ENCODE measurements at regions not wholly inside any gene's neighbourhood (a gene's known extent, or its start where the extent isn't known, plus 50 kb on each side); places are given as distances from the start of the nearest gene placed in this dataset.

DNA sequence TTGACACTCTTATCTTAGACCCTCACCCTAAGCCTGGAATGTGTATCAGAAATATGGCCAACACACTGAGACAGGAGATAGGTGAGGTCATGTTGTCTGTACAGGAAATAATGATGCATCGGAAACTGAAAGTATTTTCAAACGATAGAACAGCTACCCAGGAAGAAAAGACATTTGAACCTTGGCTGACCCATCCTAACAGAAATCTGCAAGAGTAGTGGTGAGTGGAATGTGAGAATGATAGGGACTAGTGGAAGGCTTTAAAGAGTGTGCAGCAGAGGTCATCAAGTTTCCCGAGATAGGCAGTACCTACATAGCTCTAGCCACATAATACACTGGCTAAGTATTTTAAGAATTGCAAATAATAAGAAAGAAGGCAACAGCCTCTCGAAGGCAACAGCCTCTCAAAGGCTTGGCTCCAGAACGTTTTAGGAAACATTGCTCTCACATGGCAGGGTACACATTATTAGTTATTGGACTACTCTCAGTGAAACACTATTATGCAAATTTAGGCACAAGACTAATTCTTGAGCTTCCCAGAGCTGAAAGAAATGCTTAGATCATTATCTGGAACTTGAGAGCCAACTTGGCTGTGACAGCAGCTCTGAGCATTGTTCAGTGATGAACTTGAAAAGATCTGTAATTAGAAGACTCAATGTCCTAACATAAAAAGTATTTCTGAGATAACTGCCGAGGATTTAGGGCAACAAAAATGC is 133.1 kb upstream of the FBXL7 start:
- H3K27ac ChIP-seq = no peak overlapping the region
- TF ChIP-seq, protein P1, sequence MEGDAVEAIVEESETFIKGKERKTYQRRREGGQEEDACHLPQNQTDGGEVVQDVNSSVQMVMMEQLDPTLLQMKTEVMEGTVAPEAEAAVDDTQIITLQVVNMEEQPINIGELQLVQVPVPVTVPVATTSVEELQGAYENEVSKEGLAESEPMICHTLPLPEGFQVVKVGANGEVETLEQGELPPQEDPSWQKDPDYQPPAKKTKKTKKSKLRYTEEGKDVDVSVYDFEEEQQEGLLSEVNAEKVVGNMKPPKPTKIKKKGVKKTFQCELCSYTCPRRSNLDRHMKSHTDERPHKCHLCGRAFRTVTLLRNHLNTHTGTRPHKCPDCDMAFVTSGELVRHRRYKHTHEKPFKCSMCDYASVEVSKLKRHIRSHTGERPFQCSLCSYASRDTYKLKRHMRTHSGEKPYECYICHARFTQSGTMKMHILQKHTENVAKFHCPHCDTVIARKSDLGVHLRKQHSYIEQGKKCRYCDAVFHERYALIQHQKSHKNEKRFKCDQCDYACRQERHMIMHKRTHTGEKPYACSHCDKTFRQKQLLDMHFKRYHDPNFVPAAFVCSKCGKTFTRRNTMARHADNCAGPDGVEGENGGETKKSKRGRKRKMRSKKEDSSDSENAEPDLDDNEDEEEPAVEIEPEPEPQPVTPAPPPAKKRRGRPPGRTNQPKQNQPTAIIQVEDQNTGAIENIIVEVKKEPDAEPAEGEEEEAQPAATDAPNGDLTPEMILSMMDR (conservative IDR thresholded peaks at IDR 0.05) = no peak

DNA sequence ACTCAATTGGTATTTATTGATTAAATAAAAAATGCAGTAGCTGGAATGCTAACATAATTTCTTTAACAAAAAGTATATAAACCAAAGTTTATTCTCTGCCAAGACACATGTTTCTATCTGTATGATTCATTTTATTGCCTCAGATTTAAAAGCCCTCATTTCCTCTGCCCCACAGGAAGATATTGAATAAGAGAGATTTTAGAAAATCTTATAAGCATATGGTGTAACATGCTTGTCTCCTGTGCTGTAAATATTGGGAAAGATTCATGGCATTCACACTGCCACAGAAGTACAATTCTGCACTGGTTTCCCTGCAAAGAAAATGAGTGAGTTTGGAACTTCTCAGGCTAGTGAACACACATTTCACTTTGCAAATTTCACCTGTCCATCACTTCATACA is 134.9 kb upstream of the FBXL7 start:
- TF ChIP-seq, protein P1 (conservative IDR thresholded peaks at IDR 0.05) = no peak
- H3K27ac ChIP-seq = no peak overlapping the region

DNA sequence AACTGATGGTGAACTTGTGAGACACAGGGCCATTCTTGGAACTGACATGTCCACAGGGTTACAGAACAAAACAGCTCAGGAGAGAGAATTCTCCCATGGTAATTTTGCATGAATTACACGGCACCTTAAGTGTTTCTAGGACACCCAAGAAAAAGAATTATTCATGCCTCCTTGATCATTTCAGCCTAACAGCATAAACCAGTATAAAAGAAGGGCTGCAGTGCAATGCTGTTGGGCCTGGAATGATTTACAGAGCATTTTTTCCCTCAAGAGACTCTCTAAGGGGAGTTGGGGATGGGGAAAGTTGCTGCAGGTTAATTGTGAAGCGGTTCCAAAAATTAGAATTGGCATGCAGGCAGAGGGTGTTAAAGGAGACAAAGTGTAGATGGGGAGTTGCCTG is 136.4 kb upstream of the FBXL7 start:
- H3K27ac ChIP-seq = no peak overlapping the region
- TF ChIP-seq, protein P1 (conservative IDR thresholded peaks at IDR 0.05) = no peak

DNA sequence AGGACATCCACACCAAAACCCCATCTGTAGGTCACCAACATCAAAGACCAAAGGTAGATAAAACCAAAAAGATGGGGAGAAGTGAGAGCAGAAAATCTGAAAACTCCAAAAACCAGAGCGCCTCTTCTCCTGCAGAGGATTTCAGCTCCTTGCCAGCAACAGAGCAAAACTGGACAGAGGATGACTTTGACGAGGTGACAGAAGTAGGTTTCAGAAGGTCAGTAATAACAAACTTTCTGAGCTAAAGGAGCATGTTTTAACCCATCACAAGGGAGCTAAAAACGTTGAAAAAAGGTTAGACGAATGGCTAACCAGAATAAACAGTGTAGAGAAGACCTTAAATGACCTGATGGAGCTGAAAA is 142.9 kb upstream of the FBXL7 start:
- H3K27ac ChIP-seq = peak overlapping the region; percentile 89

DNA sequence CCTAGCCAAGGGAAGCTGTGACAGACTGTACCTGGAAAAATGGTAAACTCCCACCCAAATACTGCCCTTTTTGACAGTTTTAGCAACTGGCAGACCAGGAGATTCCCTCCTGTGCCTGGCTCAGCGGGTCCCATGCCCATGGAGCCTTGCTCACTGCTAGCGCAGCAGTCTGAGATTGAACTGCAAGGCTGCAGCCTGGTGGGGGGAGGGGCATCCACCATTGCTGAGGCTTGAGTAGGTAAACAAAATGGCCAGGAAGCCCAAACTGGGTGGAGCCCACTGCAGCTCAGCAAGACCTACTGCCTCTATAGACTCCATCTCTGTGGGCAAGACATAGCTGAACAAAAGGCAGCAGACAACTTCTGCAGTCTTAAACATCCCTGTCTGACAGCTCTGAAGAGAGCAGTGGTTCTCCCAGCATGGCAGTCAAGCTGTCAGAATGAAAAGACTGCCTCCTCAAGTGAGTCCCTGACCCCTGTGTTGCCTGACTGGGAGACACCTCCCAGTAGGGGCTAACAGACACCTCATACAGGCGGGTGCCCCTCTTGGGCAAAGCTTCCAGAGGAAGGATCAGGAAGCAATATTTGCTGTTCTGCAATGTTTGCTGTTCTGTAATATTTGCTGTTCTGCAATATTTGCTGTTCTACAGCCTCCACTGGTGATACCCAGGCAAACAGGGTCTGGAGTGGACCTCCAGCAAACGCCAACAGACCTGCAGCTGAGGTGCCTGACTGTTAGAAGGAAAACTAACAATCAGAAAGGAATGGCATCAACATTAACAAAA is 143.5 kb upstream of the FBXL7 start:
- H3K27ac ChIP-seq = peak overlapping the region; percentile 89

DNA sequence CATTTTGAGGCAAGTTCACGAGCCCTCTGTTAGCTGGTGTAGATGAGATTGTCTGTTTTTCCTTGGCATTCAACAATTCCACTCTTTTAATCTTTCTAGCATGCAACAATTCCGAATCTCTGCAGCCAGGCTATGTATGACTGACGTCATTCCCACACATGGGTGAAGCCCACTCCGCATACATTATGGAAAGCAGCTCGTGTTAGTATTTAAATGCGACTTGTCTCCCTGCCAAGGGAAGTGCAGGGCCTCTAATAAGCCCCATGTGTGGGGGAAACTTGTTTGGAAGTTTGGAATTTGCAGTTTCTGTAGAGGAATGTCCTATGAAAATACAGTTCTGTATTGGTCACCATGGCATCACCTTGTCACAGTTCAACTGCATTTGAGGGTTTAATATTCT is 146.0 kb upstream of the FBXL7 start:
- no peak overlapping the region for H3K27ac ChIP-seq
- TF ChIP-seq, protein P1 (conservative IDR thresholded peaks at IDR 0.05) = no peak

DNA sequence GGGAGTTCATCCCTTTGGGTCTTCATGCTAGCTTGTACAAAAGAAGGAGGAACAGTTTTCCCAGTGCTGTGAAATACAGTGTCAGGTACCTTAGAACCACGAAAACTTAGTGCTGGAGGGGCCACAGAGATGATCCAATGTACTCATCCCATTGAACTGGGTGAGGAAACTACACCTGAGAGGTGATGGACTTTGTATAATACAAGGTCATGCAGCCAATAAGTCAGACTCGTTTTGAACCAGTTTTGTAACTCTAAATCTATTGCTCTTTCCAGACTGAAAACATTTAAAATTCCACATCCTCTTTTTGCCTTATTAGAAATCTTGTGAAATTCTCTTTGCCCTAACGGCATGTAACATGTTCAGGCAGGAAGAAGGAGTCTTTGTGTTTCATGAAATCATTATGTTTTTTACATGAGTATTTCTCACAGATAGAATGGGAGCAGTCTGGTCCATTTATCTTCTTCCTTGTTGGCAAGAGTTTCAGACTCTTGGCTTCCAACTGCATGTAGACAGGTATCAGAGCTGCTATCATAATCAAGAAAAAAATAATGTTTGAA is 146.8 kb upstream of the FBXL7 start:
- TF ChIP-seq, protein P1 (conservative IDR thresholded peaks at IDR 0.05) = no peak
- no peak overlapping the region for H3K27ac ChIP-seq

DNA sequence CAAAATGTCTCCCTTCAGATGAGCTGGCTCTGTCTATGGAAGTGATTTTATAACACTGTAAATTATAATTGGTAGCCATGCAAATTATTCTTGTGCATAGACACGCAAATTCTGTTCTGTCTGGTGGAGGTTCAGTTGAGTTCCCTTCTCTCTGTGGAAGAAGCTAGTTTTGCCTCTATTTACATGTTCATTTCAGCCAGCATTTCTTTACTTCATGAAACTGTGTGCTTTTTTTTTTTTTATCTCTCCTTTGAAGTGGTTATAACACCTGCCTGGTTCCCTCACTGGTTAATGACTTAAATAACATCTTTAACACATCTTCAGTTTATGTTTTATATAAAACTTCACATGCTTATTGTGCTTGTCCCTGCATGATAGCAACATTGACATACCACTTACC is 149.4 kb upstream of the FBXL7 start:
- H3K27ac ChIP-seq = no peak overlapping the region
- TF ChIP-seq, protein P1 (conservative IDR thresholded peaks at IDR 0.05) = no peak

Measured in VCaP (cell line).